Fibroblast of mammary gland (primary cell): ENCODE measurements at regions not wholly inside any gene's neighbourhood (a gene's known extent, or its start where the extent isn't known, plus 50 kb on each side); places are given as distances from the start of the nearest gene placed in this dataset.
"Not testable (repeated sequence)": the region's sequence is repeated elsewhere in the genome, so short reads cannot be mapped to it uniquely, and the experiment has no call there.

Experiments
- DNase-seq: peaks from one replicate; pipeline ENCODE4 v3.0.0-alpha.2; 2010; ENCODE audit warnings: low read depth
- H3K4me3 ChIP-seq: 2 replicates; pipeline ENCODE4 v1.5.1; 2011; ENCODE audit warnings: low read depth, mild to moderate bottlenecking, low read length, moderate library complexity; ENCODE audit not compliant: control insufficient read depth
- CTCF ChIP-seq: conservative IDR thresholded peaks from 2 replicates; pipeline ENCODE4 v1.5.1; 2011; ENCODE audit warnings: low read depth, low read length, inconsistent platforms; ENCODE audit not compliant: control insufficient read depth, insufficient read depth

DNA sequence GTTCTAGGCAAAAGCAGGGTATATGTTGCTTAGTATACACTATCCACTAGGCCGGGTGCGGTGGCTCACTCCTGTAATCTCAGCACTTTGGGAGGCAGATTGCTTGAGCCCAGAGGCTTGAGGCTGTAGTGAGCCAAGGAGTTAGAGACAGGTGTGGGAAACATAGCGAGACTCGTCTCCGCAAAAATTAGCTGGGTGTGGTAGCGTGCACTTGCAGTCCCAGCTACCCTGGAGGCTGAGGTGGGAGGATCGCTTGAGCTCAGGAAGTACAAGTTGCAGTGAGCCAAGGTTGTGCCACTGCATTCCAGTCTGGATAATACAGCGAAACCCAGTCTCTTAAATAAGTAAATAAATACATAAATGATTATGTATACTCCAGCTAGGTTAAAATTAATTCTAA is 245.3 kb downstream of the GOLGA6L6 start:
- not testable (repeated sequence) for H3K4me3 ChIP-seq, DNase-seq

- TF ChIP-seq CTCF: no peak
- no peak overlapping the region for H3K4me3 ChIP-seq
- DNase-seq: no peak
Measured at GRCh38 chr15:20295238-20295811, 246.3 kb downstream of the GOLGA6L6 start.

GRCh38 chr15:20294651-20295237 is 246.9 kb downstream of the GOLGA6L6 start:
- DNase-seq: no peak
- H3K4me3 ChIP-seq: no peak overlapping the region
- TF ChIP-seq CTCF: no peak

GRCh38 chr15:20292422-20293005 is 249.1 kb downstream of the GOLGA6L6 start:
- not testable (repeated sequence) for H3K4me3 ChIP-seq, DNase-seq

- not testable (repeated sequence) for H3K4me3 ChIP-seq, DNase-seq
Measured at GRCh38 chr15:20291616-20292015, 250.0 kb downstream of the GOLGA6L6 start.

GRCh38 chr15:20290606-20291005 is 251.0 kb downstream of the GOLGA6L6 start:
- H3K4me3 ChIP-seq, DNase-seq: not testable (repeated sequence)

DNA sequence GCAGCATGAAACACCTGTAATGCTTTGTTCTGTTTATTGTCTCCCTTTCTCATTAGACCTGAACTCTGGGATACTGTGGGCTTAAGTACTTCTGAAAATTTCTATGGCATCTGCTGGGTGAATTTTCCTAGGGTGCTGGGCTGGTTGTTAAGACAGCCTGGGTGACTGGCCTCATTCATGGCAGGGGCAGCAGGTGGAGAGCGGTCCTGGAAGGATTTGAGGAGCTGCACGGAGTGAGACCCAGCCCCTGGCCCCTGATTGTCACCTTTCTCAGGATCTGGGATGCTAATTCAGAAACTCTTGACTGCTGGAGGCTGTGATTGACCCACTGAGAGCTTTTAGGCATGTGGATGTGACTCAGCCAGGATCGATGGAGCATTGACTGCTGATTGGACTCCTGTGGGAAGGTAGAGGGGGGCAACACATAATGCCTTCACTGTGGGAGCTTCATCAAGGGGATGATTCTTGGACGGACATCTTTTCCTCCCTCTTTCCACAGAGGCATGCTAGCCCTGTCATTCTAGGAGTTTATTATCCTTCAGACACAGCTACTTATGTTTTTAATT is 252.0 kb downstream of the GOLGA6L6 start:
- DNase-seq, H3K4me3 ChIP-seq: not testable (repeated sequence)

DNA sequence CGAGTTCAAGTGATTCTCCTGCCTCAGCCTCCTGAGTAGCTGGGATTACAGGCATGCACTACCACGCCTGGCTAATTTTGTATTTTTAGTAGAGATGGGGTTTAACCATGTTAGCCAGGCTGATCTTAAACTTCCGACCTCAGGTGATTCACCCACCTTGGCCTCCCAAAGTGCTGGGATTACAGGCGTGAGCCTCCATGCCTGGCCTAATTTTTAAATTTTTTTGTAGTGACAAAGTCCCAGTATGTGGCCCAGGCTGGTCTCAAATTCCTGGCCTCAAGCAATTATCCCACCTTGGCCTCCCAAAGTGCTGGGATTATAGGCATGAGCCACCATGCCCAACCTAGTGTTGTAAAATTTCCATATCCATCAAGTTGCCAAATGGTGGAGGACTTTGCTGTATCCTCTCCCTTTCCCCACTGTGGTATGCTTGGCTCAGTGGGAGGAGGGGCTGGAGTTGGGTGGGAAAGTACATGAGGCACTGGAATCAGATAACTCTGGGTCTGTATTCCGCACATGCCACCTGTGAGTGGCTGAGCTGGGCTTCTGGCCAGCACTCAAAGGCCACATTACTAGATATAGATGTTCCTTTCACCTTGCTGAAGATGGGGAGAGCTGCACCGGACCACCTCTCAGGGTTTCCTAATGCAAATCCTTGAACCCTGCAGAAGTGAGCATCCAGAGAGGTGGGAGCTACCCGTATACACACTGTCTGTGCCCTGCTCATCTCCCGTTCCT is 252.6 kb downstream of the GOLGA6L6 start:
- DNase-seq, H3K4me3 ChIP-seq: not testable (repeated sequence)

GRCh38 chr15:20286559-20286958 is 255.0 kb downstream of the GOLGA6L6 start:
- DNase-seq, H3K4me3 ChIP-seq: not testable (repeated sequence)

- DNase-seq, H3K4me3 ChIP-seq: not testable (repeated sequence)
Measured at GRCh38 chr15:20285696-20286300, 255.8 kb downstream of the GOLGA6L6 start.

DNA sequence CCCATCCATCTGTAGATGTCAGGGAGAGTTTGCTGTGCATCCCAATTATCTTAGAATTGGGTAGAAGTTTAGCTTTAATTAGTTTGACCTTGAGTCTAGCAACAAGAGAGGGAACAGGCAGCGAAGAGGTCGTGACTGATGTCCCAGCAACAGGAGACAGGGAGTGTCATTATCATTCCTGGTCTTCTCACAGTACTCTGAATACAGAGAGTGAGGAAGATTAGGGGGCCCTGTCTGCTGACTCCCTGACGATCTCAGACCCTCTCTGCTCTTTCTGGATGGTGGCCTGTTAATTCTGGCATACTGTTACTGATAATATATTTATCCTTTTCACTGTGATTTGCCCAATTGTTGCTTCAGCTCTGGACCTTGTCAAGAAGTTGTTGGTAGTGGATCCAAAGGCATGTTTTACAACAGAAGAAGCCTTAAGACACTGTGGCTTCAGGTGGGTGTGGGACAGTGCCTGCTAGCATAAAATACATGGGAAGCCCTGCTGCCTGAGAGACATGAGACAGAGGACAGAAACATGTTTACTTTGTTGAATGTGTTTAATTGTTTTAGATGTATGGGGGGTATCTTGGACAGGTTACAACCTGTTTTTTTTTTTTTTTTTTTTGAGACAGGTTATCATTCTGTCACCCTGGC is 256.6 kb downstream of the GOLGA6L6 start:
- H3K4me3 ChIP-seq, DNase-seq: not testable (repeated sequence)

DNA sequence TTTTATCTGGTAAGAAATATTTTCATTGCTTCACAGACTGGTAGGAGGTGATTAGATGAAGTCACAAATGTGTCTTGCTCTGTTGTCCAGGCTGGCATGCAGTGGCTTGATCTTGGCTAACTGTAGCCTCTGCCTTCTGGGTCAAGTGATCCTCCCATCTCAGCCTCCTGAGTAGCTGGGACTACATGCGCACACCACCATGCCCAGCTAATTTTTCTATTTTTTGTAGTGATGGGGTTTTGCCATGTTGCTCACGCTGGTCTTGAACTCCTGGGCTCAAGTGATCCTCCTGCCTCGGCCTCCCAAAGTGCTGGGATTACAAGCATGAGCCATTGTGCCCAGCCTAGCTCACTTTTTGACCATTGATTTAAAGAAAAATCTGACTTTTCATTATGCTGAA is 257.9 kb downstream of the GOLGA6L6 start:
- not testable (repeated sequence) for H3K4me3 ChIP-seq, DNase-seq

DNA sequence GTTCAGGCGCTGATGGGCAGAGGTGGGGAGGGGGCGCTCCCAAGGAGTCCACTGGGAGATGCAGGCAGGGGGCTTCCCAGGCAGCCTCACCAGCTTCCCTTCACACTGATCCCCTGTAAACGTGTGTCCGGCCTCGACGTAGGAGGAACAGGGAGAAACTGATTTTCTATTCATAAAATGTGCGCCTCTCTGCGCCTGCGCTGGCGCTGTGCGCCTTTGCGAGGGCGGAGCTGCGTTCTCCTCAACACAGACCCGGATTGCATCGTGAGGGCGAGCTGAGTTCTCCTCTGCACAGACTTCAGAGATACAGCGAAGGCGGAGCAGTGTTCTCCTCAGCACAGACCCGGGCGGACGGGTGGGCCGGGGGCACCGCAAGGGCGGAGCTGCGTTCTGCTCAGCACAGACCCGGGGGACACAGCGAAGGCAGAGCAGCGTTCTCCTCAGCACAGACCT is 259.1 kb downstream of the GOLGA6L6 start:
- DNase-seq, H3K4me3 ChIP-seq: not testable (repeated sequence)

DNA sequence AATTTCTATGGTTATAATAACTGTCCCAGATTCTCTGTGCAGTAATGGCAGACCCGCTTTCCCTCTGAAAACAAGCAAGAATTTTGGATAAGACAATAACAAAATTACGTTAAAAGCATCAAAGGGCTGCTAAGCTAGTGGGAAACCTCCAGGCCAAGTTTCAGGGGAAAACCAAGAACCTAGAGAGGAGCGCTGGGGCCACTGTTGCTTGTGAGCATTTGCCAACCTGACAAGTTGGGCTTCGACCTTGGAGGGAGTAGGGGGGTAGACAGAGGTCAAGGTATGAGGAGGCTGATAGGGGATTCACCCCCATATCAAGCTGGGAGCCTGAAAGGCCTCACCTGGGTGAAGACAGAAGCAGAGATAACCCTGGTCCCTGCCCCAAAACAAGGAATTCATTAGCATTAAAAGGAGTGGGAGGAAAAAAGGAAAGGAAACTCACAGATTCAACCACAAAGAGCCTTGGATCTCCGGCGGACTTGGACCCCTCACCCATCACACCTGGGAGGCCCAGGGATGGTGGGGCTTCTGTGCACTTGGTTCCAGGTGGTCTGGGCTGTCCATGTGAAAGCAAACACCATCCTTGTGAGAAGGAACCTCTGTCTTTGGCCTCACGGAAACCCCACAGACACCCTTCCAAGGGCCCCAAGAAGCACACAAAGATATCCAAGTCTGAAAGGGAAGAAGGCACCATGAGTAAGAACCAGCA is 259.9 kb downstream of the GOLGA6L6 start:
- not testable (repeated sequence) for H3K4me3 ChIP-seq

More for the DNA sequence above, 259.9 kb downstream of the GOLGA6L6 start:
- DNase-seq: not testable (repeated sequence)
